GM21786 (cell line): ENCODE measurements at regions not wholly inside any gene's neighbourhood (a gene's known extent, or its start where the extent isn't known, plus 50 kb on each side); places are given as distances from the start of the nearest gene placed in this dataset.

Experiments
- ATAC-seq: cut with Tn5 transposase; IDR thresholded peaks from one replicate; pipeline ENCODE4 v1.9.1; 2021; ENCODE audit not compliant: unreplicated experiment

DNA sequence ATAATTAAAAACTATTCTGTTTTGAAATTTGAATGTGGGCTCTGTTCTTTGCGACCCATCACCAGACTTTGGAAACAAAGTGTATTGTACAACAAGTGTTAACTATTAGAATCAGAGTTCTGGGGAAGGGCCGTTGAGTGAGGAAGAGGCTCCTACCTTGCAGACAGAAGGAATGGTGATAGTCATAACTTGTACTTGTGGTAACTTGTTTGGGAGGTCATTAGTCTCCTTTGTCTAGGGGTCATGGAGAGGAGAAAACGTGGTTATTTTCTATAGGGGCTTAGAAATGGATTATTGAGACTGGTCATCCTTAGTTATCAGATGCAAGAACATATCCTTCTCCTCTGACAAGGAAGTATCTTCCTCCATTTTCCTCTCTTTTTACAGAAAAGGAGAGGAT is 174.8 kb downstream of the BMP2 start:
- ATAC-seq = no peak

DNA sequence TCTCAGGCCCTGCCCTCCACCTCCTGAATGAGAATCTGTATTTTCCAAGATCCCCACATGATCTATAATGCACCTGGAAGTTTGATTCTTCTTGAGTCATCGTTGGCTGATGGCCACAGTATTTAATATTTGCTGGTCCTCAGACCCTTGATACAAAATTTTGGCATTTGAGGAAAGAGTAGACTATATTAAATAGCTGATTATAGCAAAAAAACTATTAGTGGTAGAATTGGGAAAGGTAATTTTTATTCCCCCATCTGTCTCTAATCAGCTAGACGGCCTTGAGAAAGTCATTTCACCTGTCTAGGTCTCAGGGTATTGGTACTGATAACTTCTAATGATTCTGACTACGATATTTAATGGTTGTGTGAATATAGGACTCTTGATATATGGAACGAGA is 176.8 kb downstream of the BMP2 start:
- no peak for ATAC-seq

GRCh38 chr20:6953611-6954010 is 186.1 kb downstream of the BMP2 start:
- no peak for ATAC-seq

- no peak for ATAC-seq
Observed at GRCh38 chr20:6954219-6954618, 186.7 kb downstream of the BMP2 start.

GRCh38 chr20:6956056-6956455 is 188.6 kb downstream of the BMP2 start:
- ATAC-seq = no peak

GRCh38 chr20:6956574-6956973 is 189.1 kb downstream of the BMP2 start:
- no peak for ATAC-seq

GRCh38 chr20:6959900-6960312 is 192.4 kb downstream of the BMP2 start:
- no peak for ATAC-seq

DNA sequence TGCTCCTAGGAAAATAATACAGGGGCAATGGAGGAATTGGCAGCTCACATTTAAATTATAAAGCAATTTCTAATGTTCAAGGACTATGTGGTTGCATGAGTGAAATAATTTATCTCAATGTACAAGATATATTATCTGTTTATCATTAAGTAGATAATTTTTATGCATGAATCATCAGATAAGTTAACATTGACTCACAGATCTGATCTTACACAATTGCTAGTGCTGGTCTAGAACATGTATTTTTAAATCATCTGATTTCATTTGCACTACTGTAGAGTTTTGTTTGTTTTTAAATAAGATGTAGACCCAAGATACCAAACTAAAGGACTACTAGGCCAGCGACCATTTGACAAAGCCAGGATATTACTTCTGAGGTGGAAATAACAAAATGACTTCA is 199.2 kb downstream of the BMP2 start:
- no peak for ATAC-seq

- ATAC-seq = no peak
Observed at GRCh38 chr20:6974838-6975237, 207.4 kb downstream of the BMP2 start.

- ATAC-seq = no peak
Observed at GRCh38 chr20:6975311-6975710, 207.8 kb downstream of the BMP2 start.

- ATAC-seq = no peak
Observed at GRCh38 chr20:6976106-6976900, 208.8 kb downstream of the BMP2 start.

DNA sequence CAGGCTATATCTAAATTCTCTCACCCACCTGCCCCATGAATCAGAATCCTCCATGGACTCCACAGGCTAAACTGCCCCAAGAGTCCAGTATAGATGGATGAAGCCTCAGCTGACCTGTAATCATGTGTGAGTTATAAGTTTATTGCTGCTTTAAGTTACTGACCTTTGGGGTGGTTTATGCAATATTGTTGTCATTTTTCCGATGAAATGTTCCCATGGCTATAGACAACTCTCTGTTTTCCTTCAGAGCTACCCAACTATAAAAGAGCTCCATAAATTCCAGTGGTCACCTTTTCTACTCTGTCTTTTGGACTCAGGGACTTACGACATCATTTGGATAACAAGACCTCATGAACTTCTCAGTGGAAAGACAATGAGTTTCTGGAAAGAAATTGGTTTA is 212.1 kb downstream of the BMP2 start:
- no peak for ATAC-seq

DNA sequence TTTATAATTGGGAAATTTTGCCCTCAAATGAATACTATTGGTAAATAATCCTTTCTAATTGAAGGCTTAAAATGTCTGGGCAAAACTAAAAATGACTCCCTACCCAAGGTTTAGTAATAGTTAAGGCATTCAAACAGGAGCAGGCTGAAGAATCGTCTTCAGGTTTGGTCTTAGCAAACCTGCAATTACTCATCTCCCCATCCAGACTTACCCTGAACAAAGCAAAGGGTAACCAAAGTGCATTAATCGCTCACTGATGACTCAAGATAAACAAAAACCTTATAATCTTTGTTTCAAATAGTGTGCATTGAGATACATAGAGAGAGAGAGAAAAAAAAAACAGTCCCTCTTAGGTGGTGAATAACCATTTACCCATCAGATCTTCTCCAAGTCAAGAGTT is 225.5 kb downstream of the BMP2 start:
- ATAC-seq = no peak

- no peak for ATAC-seq
Observed at GRCh38 chr20:6993511-6993910, 226.0 kb downstream of the BMP2 start.

GRCh38 chr20:6994452-6994851 is 227.0 kb downstream of the BMP2 start:
- ATAC-seq = no peak

DNA sequence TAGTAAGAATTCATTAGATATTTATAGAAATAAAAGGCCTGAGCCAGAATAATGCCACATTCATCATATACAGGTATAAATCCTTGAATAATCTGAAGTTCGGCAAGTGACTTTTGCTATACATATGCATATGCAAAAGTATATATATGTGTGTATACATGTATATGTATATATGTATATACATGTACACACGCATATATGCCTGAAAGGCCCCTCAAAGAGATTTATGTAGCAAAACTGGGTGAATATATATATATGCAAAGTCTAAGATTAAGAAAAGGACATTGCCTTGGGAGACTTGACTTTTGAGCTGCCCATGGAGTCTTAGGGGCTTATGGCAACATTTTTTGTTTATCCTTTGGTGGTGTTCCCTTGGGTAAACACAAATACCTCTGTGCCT is 231.4 kb downstream of the BMP2 start:
- no peak for ATAC-seq

DNA sequence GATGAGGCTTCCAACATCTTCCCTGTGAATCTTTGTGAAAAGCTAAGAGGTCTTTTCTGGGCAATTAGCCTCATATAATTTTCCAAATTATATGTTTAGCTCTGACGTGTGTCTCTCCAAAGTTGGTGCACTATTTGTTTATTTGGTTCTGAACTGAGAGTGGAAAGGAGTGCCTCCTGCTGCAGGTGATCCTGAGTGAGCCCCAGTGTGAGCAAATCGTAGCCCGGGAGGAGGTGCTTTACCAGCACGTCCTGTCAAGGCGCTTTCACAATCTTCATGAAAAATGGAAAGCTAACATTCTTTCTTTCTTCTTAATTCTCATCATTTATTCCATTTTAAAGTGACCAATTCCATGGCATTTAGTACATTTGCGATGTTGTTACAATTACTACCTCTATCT is 231.9 kb downstream of the BMP2 start:
- ATAC-seq = no peak

GRCh38 chr20:7003598-7003997 is 236.1 kb downstream of the BMP2 start:
- ATAC-seq = no peak

GRCh38 chr20:7004801-7005200 is 237.3 kb downstream of the BMP2 start:
- no peak for ATAC-seq

DNA sequence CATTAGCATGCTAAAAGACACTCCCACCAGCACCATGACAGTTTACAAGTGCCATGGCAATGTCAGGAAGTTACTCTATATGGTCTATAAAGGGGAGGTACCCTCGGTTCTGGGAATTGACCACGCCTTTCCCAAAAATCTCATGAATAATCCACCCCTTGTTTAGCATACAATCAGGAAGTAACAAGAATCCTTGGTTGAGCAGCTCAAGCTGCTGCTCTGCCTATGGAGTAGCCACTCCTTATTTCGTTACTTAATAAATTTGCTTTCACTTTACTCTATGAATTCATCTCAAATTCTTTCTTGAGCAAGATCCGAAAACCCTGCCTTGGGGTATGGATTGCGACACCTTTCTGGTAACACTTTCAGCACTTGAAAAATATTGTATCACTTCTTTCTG is 243.0 kb downstream of the BMP2 start:
- ATAC-seq = no peak

DNA sequence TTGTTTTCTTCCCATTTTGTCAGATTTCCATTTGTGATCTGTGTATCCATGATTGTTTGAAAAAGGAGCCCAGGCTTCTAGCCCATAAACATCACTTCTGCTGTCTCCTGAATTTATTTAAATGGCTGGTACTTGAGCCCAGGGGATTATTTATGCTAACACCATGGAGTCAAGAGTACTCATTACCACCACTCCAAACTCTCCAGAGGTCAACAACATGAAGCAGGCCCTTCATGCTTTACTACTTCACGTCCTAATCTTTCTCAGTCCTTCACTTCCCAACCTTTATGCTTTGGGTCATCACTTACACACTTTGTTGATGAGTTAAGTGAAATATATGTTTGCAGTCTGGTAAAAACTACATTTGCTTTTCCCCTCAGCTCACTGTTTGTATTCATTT is 247.8 kb downstream of the BMP2 start:
- no peak for ATAC-seq

DNA sequence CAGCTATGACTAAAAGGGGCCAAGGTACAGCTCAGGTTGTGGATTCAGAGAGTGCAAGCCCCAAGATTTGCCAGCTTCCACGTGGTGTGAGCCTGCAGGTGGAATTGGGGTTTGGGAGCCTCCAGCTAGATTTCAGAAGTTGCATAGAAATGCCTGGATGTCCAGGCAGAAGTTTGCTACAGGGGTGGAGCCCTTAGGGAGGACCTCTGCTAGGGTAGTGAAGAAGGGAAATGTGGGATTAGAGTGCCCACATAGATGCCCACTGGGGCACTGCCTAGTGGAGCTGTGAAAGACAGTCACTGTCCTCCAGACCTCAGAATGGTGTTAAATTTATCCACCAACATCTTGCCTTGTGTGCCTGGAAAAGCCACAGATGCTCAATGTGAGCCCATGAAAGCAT is 255.1 kb downstream of the BMP2 start:
- ATAC-seq = no peak

- no peak for ATAC-seq
Observed at GRCh38 chr20:7025635-7026034, 258.1 kb downstream of the BMP2 start.
